Epithelial cell of esophagus (primary cell): ENCODE measurements at regions not wholly inside any gene's neighbourhood (a gene's known extent, or its start where the extent isn't known, plus 50 kb on each side); places are given as distances from the start of the nearest gene placed in this dataset.

Experiments
- DNase-seq: peaks from one replicate; pipeline ENCODE4 v3.0.0; 2010; ENCODE audit warnings: low read depth
- H3K4me3 ChIP-seq: 2 replicates; pipeline ENCODE4 v1.5.1; 2011; ENCODE audit warnings: mild to moderate bottlenecking, low read length, control low read depth
- TF ChIP-seq, protein P1 (sequence below): IDR thresholded peaks from 2 replicates; pipeline ENCODE4 v1.5.1; 2011; ENCODE audit warnings: low read depth, mild to moderate bottlenecking, low read length, control low read depth, inconsistent platforms; ENCODE audit not compliant: insufficient read depth; ENCODE audit errors: missing control alignments

DNA sequence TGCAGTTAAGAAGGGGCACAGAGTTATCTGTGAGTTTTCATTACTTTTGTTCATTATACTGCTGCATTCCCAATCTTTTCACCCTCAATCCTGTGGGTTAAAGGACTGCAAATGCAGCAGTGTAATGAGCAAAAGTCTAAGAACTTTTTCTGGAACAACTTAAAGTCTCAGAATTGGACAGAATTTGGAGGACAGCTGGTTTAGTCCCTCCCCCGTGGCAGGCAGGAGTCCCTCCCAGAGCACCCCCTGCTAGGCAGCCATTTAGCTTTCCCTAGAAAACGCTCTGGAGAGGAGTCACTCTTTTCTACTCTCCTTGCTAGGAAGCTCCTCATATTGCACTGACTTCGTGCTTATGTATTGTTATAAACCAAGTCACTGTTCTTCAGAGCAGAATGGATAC lies 156.3 kb upstream of the UBE2E1 start:
- TF ChIP-seq, protein P1, sequence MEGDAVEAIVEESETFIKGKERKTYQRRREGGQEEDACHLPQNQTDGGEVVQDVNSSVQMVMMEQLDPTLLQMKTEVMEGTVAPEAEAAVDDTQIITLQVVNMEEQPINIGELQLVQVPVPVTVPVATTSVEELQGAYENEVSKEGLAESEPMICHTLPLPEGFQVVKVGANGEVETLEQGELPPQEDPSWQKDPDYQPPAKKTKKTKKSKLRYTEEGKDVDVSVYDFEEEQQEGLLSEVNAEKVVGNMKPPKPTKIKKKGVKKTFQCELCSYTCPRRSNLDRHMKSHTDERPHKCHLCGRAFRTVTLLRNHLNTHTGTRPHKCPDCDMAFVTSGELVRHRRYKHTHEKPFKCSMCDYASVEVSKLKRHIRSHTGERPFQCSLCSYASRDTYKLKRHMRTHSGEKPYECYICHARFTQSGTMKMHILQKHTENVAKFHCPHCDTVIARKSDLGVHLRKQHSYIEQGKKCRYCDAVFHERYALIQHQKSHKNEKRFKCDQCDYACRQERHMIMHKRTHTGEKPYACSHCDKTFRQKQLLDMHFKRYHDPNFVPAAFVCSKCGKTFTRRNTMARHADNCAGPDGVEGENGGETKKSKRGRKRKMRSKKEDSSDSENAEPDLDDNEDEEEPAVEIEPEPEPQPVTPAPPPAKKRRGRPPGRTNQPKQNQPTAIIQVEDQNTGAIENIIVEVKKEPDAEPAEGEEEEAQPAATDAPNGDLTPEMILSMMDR = no peak
- no peak overlapping the region for H3K4me3 ChIP-seq
- no peak for DNase-seq

DNA sequence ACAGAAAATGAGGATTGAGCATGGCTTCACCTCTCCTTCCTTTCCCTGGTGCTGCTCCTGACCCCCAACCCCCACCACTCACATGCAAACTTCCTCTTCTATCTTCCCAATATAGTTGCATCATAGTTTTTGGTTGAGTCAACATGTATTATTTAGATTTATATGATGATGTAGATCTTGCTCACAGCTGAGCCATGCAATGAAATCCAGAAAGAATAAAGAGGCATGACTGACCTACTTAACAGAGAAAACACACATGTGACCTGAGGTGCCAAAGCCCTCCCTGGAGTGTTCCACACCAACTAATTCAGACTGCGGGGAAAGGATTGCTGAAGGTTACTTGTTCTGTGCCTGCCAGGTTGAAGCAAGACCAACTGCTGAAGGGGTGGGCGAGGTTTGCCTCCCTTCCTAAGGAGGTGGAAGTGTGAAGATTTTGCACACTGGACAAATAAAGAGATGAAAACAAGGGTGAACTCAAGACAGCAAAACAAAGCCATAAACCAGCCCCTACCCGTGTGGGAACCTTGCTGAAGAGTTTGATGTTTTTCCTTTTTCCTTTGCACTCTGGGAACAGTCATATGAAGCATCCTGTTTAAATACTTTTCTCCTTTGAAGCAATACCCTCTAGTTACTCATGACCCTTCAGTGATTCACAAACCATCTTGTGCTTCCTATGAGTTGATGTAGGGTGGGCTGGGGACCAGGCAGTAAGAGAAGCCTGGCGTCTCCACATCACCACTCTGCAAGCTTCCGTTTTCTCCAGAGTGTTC lies 155.2 kb upstream of the UBE2E1 start:
- TF ChIP-seq, protein P1 = no peak
- H3K4me3 ChIP-seq = no peak overlapping the region
- DNase-seq = peak; percentile 92

DNA sequence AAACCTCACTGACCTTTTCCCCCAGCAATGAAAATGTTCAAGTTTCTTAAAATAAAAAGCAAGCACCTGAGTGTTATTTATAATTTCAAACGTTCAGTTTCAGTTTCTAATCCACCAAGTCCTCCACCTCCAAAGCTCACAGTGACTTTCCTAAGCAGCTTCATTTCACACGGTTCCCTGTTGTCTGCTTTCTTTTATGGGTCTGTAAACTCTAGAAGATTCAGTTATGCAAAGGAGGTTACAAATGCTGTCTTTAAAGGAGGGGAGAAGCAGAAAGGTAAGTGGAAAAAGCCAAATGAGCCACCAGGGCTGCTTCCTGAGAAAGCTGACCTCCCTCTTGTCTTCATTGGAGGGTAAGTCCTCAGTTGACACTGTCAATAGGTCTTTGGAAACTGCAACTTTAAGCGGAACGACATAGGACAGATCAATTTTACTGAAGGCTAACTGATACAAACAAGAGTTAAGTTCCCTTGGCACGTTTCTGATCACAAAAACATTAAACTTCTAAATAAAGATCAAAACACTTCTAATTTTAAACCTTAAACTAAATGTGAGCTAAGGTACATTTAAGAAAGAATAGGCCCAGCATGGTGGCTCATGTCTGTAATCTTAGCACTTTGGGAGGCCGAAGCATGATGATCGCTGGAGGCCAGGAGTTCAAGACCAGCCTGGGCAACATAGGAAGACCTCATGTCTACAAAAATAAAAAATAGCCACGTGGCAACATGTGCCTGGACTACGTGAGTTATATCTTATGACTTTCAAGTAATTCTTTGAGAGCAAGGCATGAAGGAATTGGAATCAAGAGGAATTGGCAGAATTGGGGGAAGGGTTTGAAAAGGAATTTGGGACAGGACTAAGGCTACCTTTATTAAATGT lies 151.9 kb upstream of the UBE2E1 start:
- DNase-seq = no peak
- no peak overlapping the region for H3K4me3 ChIP-seq
- TF ChIP-seq, protein P1 = no peak

DNA sequence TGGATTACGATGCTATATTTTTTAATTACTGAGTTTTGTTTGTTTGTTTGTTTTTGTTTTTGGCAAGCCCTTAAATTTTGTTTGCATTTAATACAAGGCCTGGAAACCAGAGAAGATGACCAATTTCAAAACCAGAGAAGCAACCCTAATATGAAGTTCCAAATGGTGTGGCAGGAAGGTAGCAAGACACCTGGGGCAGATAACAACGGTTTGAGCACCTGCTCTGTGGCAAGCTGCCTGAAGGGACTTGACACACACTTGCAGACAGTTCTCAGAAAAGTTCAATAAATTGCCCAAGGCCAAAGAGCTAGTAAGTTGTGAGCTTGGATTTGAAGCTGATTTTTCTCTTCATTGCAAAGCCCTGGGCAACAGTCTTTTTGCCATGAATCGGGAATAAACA lies 151.2 kb upstream of the UBE2E1 start:
- TF ChIP-seq, protein P1 = no peak

GRCh38 chr3:23655749-23656148 lies 150.0 kb upstream of the UBE2E1 start:
- TF ChIP-seq, protein P1 = no peak
- H3K4me3 ChIP-seq = no peak overlapping the region

More for the DNA sequence above, 151.2 kb upstream of the UBE2E1 start:
- no peak for DNase-seq
- H3K4me3 ChIP-seq = no peak overlapping the region

GRCh38 chr3:23656199-23656598 lies 149.6 kb upstream of the UBE2E1 start:
- no peak overlapping the region for H3K4me3 ChIP-seq
- no peak for DNase-seq
- TF ChIP-seq, protein P1 = no peak

More at GRCh38 chr3:23655749-23656148, 150.0 kb upstream of the UBE2E1 start:
- no peak for DNase-seq

DNA sequence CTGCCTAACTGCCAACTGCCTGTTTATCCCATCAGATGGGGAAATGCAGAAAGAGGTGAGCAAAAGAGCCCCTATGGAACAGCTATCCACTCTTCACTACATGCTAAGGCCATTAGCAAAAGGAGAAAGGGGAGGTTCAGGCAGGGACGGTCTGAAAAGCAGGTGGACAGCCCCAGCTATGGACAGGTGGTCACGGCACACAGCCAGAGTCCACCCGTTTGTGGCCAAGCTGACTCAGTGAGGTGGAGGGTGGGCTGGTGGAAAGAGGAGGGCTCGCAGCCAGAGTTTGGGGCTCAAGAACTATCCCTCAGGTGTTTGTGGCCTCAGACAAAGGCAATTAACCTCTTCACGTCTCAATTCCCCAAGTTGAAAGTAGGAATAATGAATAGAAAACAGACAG lies 148.9 kb upstream of the UBE2E1 start:
- TF ChIP-seq, protein P1 = no peak
- no peak for DNase-seq
- H3K4me3 ChIP-seq = no peak overlapping the region
